ENCODE measurements at regions not wholly inside any gene's neighbourhood (a gene's known extent, or its start where the extent isn't known, plus 50 kb on each side); places are given as distances from the start of the nearest gene placed in this dataset.

DNA sequence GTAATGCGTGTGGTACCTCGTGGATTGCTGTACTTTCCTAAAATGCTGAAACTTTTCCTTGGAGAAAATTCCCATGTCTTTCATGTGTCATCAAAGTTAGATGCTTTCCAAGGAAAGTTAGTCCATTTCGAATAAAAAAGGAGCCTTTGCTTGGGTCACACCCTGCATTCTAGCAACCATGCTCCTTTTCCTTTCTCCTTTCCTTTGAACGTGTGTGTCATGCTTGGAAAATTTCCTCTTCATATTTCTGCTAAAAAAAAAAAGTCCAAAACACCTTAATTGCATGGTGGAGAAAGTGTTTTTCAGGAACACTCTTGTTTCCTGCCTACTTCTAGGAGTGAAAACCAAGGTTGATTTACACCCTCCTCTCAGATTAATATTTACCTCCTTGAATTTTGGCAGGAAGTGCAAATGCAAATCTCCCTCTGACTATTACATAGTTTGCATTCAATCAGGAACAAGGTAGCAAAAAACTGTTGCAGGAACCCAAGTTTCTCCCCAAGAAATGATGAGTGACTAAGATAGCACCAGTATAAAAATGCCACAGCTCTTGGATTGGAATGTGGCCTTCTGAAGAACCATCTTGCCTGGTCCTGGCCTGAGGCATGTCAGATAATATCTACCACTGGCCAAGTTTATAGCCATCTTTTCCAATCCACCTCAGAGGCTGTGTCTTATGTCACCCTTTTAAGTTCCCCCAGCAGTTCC, 590.6 kb downstream of the QKI start:
- TF ChIP-seq EZH2 (optimal IDR thresholded peaks at IDR 0.05; ENCODE audit: low read depth, low read length): no peak
- TF ChIP-seq, protein P1, sequence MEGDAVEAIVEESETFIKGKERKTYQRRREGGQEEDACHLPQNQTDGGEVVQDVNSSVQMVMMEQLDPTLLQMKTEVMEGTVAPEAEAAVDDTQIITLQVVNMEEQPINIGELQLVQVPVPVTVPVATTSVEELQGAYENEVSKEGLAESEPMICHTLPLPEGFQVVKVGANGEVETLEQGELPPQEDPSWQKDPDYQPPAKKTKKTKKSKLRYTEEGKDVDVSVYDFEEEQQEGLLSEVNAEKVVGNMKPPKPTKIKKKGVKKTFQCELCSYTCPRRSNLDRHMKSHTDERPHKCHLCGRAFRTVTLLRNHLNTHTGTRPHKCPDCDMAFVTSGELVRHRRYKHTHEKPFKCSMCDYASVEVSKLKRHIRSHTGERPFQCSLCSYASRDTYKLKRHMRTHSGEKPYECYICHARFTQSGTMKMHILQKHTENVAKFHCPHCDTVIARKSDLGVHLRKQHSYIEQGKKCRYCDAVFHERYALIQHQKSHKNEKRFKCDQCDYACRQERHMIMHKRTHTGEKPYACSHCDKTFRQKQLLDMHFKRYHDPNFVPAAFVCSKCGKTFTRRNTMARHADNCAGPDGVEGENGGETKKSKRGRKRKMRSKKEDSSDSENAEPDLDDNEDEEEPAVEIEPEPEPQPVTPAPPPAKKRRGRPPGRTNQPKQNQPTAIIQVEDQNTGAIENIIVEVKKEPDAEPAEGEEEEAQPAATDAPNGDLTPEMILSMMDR (IDR thresholded peaks at IDR 0.05; ENCODE audit: low read length): no peak

Data from MM.1S (cell line).